Tibial nerve (tissue), 4 donors: ENCODE measurements at regions not wholly inside any gene's neighbourhood (a gene's known extent, or its start where the extent isn't known, plus 50 kb on each side); places are given as distances from the start of the nearest gene placed in this dataset.

Experiments used
- CTCF ChIP-seq, 5 experiments: fragments of 200-600 bp in 3 of 5; fragments of 450-650 bp in 2 of 5; sonication (generic) in 3 of 5; IDR thresholded peaks; one replicate each; pipeline ENCODE4 v1.5.1; 2016 to 2019; ENCODE audit warnings: antibody characterized with exemption in 5 of 5, mild to moderate bottlenecking in 3 of 5, moderate library complexity in 2 of 5
- EP300 ChIP-seq, 2 donors: sonication (generic); formaldehyde crosslinking; IDR thresholded peaks; one replicate each; pipeline ENCODE4 v1.6.1; 2017; ENCODE audit warnings: antibody characterized with exemption in 2 of 2, mild to moderate bottlenecking in 1 of 2

- TF ChIP-seq CTCF (IDR thresholded peaks at IDR 0.05) (no peak), EP300 (IDR thresholded peaks at IDR 0.05) (no peak)
These were observed 740.9 kb downstream of the DTWD2 start for GRCh38 chr5:118247458-118247857.
